ENCODE measurements at regions not wholly inside any gene's neighbourhood (a gene's known extent, or its start where the extent isn't known, plus 50 kb on each side); places are given as distances from the start of the nearest gene placed in this dataset.
"Not testable (repeated sequence)": the region's sequence is repeated elsewhere in the genome, so short reads cannot be mapped to it uniquely, and the experiment has no call there.

- no peak overlapping the region for H3K9ac ChIP-seq (ENCODE audit: low read length)
- WGBS (ENCODE audit: insufficient coverage), result no CpG with 5 or more reads among the region's 1 CpG
- Mint-ChIP-seq H3K4me1 (no peaks in the 10 kb centered on the region), H3K27me3 (no peaks in the 10 kb centered on the region), H3K4me3 (no peak overlapping the region), H3K9me3 (ENCODE audit: insufficient read depth) (peaks cover 8% of the 10 kb centered on the region), H3K27ac (no peak overlapping the region)
- no peak for TF ChIP-seq EZH2 (IDR thresholded peaks at IDR 0.05; ENCODE audit: borderline replicate concordance, insufficient read depth, low read depth, low read length, poor library complexity, severe bottlenecking)
- TF ChIP-seq CTCF (IDR thresholded peaks at IDR 0.05), result no peak
- H3K4me1 ChIP-seq (ENCODE audit: control insufficient read depth in 2 of 2, insufficient read depth in 2 of 2, low read length in 2 of 2), result no peaks in the 10 kb centered on the region
- no peaks in the 10 kb centered on the region for H3K79me2 ChIP-seq (ENCODE audit: control insufficient read depth, insufficient read depth, low read length)
- H4K20me1 ChIP-seq (ENCODE audit: control insufficient read depth, insufficient read depth, low read length, poor library complexity, severe bottlenecking), result no peaks in the 10 kb centered on the region
- intact Hi-C loops (cut with micrococcal nuclease), result no loop called here
- H3K4me3 ChIP-seq (ENCODE audit: control extremely low read depth in 1 of 5, extremely low read depth in 1 of 5, insufficient read depth in 1 of 5, low read depth in 2 of 5, low read length in 4 of 5), result no peak overlapping the region
- no peaks in the 10 kb centered on the region for H3K36me3 ChIP-seq (replicated peaks in 1 of 2; ENCODE audit: control extremely low read depth in 1 of 2, control insufficient read depth in 1 of 2, extremely low read depth in 1 of 2, insufficient read depth in 2 of 2, low read length in 1 of 2)
- H3K27ac ChIP-seq (ENCODE audit: low read length in 2 of 2), result no peak overlapping the region
- no peak overlapping the region for H3K4me2 ChIP-seq (replicated peaks; ENCODE audit: low read depth, low read length, poor library complexity, severe bottlenecking)
- DNase-seq, result no peak
- H3K9me3 ChIP-seq (ENCODE audit: control extremely low read depth in 1 of 3, control insufficient read depth in 2 of 3, insufficient read depth in 1 of 3, low read length in 2 of 3), result no peaks in the 10 kb centered on the region
- no peak overlapping the region for H2AFZ ChIP-seq (ENCODE audit: insufficient read depth, low read depth, low read length, poor library complexity, severe bottlenecking)
- ChIA-PET CTCF (no interaction called here), POLR2A (no interaction called here)
- H3K27me3 ChIP-seq (replicated peaks in 1 of 4; ENCODE audit: control extremely low read depth in 1 of 4, control insufficient read depth in 3 of 4, insufficient read depth in 4 of 4, low read length in 3 of 4), result no peaks in the 10 kb centered on the region
- no peak for ATAC-seq (ENCODE audit: low read depth)
Measured at GRCh38 chr3:165938986-165939540, 101.8 kb upstream of the BCHE start.

GRCh38 chr3:165936081-165936480 lies 98.9 kb upstream of the BCHE start:
- H3K27ac Mint-ChIP-seq; H3K4me3 Mint-ChIP-seq; H3K9ac ChIP-seq (ENCODE audit: low read length); POLR2A ChIA-PET; H3K4me1 Mint-ChIP-seq; H3K79me2 ChIP-seq (ENCODE audit: control insufficient read depth, insufficient read depth, low read length); H3K4me2 ChIP-seq (replicated peaks; ENCODE audit: low read depth, low read length, poor library complexity, severe bottlenecking); H3K4me1 ChIP-seq (ENCODE audit: control insufficient read depth in 2 of 2, insufficient read depth in 2 of 2, low read length in 2 of 2); CTCF ChIA-PET; H3K27ac ChIP-seq (ENCODE audit: low read length in 2 of 2); H3K9me3 Mint-ChIP-seq (ENCODE audit: insufficient read depth); ATAC-seq (ENCODE audit: low read depth); H3K9me3 ChIP-seq (ENCODE audit: control extremely low read depth in 1 of 3, control insufficient read depth in 2 of 3, insufficient read depth in 1 of 3, low read length in 2 of 3); H2AFZ ChIP-seq (ENCODE audit: insufficient read depth, low read depth, low read length, poor library complexity, severe bottlenecking); H3K4me3 ChIP-seq (ENCODE audit: control extremely low read depth in 1 of 5, extremely low read depth in 1 of 5, insufficient read depth in 1 of 5, low read depth in 2 of 5, low read length in 4 of 5); DNase-seq; H3K27me3 ChIP-seq (replicated peaks in 1 of 4; ENCODE audit: control extremely low read depth in 1 of 4, control insufficient read depth in 3 of 4, insufficient read depth in 4 of 4, low read length in 3 of 4); intact Hi-C loops (cut with micrococcal nuclease); H4K20me1 ChIP-seq (ENCODE audit: control insufficient read depth, insufficient read depth, low read length, poor library complexity, severe bottlenecking); H3K36me3 ChIP-seq (replicated peaks in 1 of 2; ENCODE audit: control extremely low read depth in 1 of 2, control insufficient read depth in 1 of 2, extremely low read depth in 1 of 2, insufficient read depth in 2 of 2, low read length in 1 of 2); H3K27me3 Mint-ChIP-seq: not testable (repeated sequence)
- no CpG with 5 or more reads among the region's 1 CpG for WGBS (ENCODE audit: insufficient coverage)

GRCh38 chr3:165924301-165924791 lies 87.1 kb upstream of the BCHE start:
- intact Hi-C loops (cut with micrococcal nuclease); H2AFZ ChIP-seq (ENCODE audit: insufficient read depth, low read depth, low read length, poor library complexity, severe bottlenecking); POLR2A ChIA-PET; H3K27me3 ChIP-seq (replicated peaks in 1 of 4; ENCODE audit: control extremely low read depth in 1 of 4, control insufficient read depth in 3 of 4, insufficient read depth in 4 of 4, low read length in 3 of 4); H3K36me3 ChIP-seq (replicated peaks in 1 of 2; ENCODE audit: control extremely low read depth in 1 of 2, control insufficient read depth in 1 of 2, extremely low read depth in 1 of 2, insufficient read depth in 2 of 2, low read length in 1 of 2); H3K27ac Mint-ChIP-seq; H3K79me2 ChIP-seq (ENCODE audit: control insufficient read depth, insufficient read depth, low read length); DNase-seq; H3K4me3 Mint-ChIP-seq; H3K4me3 ChIP-seq (ENCODE audit: control extremely low read depth in 1 of 5, extremely low read depth in 1 of 5, insufficient read depth in 1 of 5, low read depth in 2 of 5, low read length in 4 of 5); H3K4me1 ChIP-seq (ENCODE audit: control insufficient read depth in 2 of 2, insufficient read depth in 2 of 2, low read length in 2 of 2); H3K9me3 Mint-ChIP-seq (ENCODE audit: insufficient read depth); CTCF ChIA-PET; ATAC-seq (ENCODE audit: low read depth); H3K27ac ChIP-seq (ENCODE audit: low read length in 2 of 2); H3K9me3 ChIP-seq (ENCODE audit: control extremely low read depth in 1 of 3, control insufficient read depth in 2 of 3, insufficient read depth in 1 of 3, low read length in 2 of 3); H3K4me2 ChIP-seq (replicated peaks; ENCODE audit: low read depth, low read length, poor library complexity, severe bottlenecking); H3K4me1 Mint-ChIP-seq; H3K9ac ChIP-seq (ENCODE audit: low read length); H3K27me3 Mint-ChIP-seq; H4K20me1 ChIP-seq (ENCODE audit: control insufficient read depth, insufficient read depth, low read length, poor library complexity, severe bottlenecking): not testable (repeated sequence)
- 94% methylated on average over 27 of the region's 29 CpGs for WGBS (ENCODE audit: insufficient coverage)
